ENCODE measurements at regions not wholly inside any gene's neighbourhood (a gene's known extent, or its start where the extent isn't known, plus 50 kb on each side); places are given as distances from the start of the nearest gene placed in this dataset.

GRCh38 chr3:3686907-3687648 is 112.2 kb upstream of the LRRN1 start:
- no peak overlapping the region for H3K9ac ChIP-seq (ENCODE audit: insufficient read depth in 1 of 2, low read length in 2 of 2)
- no peaks in the 10 kb centered on the region for H3K27me3 ChIP-seq (ENCODE audit: control insufficient read depth in 3 of 3, insufficient read depth in 3 of 3, low read length in 2 of 3)
- TF ChIP-seq, protein P1, sequence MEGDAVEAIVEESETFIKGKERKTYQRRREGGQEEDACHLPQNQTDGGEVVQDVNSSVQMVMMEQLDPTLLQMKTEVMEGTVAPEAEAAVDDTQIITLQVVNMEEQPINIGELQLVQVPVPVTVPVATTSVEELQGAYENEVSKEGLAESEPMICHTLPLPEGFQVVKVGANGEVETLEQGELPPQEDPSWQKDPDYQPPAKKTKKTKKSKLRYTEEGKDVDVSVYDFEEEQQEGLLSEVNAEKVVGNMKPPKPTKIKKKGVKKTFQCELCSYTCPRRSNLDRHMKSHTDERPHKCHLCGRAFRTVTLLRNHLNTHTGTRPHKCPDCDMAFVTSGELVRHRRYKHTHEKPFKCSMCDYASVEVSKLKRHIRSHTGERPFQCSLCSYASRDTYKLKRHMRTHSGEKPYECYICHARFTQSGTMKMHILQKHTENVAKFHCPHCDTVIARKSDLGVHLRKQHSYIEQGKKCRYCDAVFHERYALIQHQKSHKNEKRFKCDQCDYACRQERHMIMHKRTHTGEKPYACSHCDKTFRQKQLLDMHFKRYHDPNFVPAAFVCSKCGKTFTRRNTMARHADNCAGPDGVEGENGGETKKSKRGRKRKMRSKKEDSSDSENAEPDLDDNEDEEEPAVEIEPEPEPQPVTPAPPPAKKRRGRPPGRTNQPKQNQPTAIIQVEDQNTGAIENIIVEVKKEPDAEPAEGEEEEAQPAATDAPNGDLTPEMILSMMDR (IDR thresholded peaks at IDR 0.05; ENCODE audit: control extremely low read depth, extremely low read depth) = no peak
- H3K4me3 ChIP-seq = no peak overlapping the region
- 72 to 78% methylated on average over 3 of the region's 3 CpGs for WGBS, 2 donors
- DNase-seq = no peak
- no peaks in the 10 kb centered on the region for H3K9me3 ChIP-seq (ENCODE audit: control insufficient read depth in 4 of 4, insufficient read depth in 3 of 4, low read length in 3 of 4)
- no peaks in the 10 kb centered on the region for H3K4me1 ChIP-seq (ENCODE audit: control insufficient read depth in 5 of 5, insufficient read depth in 5 of 5, low read length in 5 of 5)
- no peaks in the 10 kb centered on the region for H3K36me3 ChIP-seq (ENCODE audit: control insufficient read depth in 4 of 4, insufficient read depth in 4 of 4, low read length in 4 of 4)
- H3K27ac ChIP-seq (ENCODE audit: low read depth in 1 of 2, low read length in 1 of 2) = no peak overlapping the region
- ATAC-seq (ENCODE audit: insufficient read depth, low FRiP score) = no peak

DNA sequence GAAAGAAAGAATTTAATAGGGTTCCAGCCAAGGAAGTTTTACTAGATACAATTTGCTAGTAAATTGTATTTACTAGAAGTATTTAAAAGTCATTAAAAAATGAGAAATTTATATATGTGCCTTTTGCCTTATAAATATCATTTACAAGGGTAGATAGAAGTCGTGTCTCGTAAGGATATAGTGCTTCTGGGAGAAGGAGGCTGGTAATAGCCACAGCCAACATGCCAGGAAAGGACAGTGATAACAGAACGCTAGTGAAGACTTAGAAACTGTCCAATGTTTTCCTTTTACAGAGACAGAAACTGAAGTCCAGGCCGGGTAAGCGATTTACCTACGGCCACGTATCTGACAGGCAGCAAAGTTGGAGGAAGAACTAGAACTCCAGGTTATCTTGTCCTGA is 113.5 kb upstream of the LRRN1 start:
- DNase-seq (no peak), ATAC-seq (ENCODE audit: insufficient read depth, low FRiP score) (no peak)
- TF ChIP-seq, protein P1 (IDR thresholded peaks at IDR 0.05; ENCODE audit: control extremely low read depth, extremely low read depth) = no peak
- Histone ChIP-seq H3K4me3 (no peak overlapping the region), H3K9ac (ENCODE audit: insufficient read depth in 1 of 2, low read length in 2 of 2) (no peak overlapping the region), H3K27ac (ENCODE audit: low read depth in 1 of 2, low read length in 1 of 2) (no peak overlapping the region), H3K9me3 (ENCODE audit: control insufficient read depth in 4 of 4, insufficient read depth in 3 of 4, low read length in 3 of 4) (no peaks in the 10 kb centered on the region), H3K27me3 (ENCODE audit: control insufficient read depth in 3 of 3, insufficient read depth in 3 of 3, low read length in 2 of 3) (no peaks in the 10 kb centered on the region), H3K4me1 (ENCODE audit: control insufficient read depth in 5 of 5, insufficient read depth in 5 of 5, low read length in 5 of 5) (no peaks in the 10 kb centered on the region), H3K36me3 (ENCODE audit: control insufficient read depth in 4 of 4, insufficient read depth in 4 of 4, low read length in 4 of 4) (no peaks in the 10 kb centered on the region)
- 87 to 89% methylated on average over 7 of the region's 7 CpGs for WGBS, 2 donors

- H3K9me3 ChIP-seq (ENCODE audit: control insufficient read depth in 4 of 4, insufficient read depth in 3 of 4, low read length in 3 of 4) = peaks cover 0 to 2% (median 0%) of the 10 kb centered on the region in 4 donors
- WGBS, 2 donors = 87 to 93% methylated on average over 1 of the region's 1 CpG
- H3K27me3 ChIP-seq (ENCODE audit: control insufficient read depth in 3 of 3, insufficient read depth in 3 of 3, low read length in 2 of 3) = no peaks in the 10 kb centered on the region
- no peak overlapping the region for H3K27ac ChIP-seq (ENCODE audit: low read depth in 1 of 2, low read length in 1 of 2)
- DNase-seq (no peak), ATAC-seq (ENCODE audit: insufficient read depth, low FRiP score) (no peak)
- no peak overlapping the region for H3K9ac ChIP-seq (ENCODE audit: insufficient read depth in 1 of 2, low read length in 2 of 2)
- H3K4me3 ChIP-seq = no peak overlapping the region
- H3K4me1 ChIP-seq (ENCODE audit: control insufficient read depth in 5 of 5, insufficient read depth in 5 of 5, low read length in 5 of 5) = no peaks in the 10 kb centered on the region
- no peaks in the 10 kb centered on the region for H3K36me3 ChIP-seq (ENCODE audit: control insufficient read depth in 4 of 4, insufficient read depth in 4 of 4, low read length in 4 of 4)
- TF ChIP-seq, protein P1 (IDR thresholded peaks at IDR 0.05; ENCODE audit: control extremely low read depth, extremely low read depth) = no peak
Measured at GRCh38 chr3:3683261-3683660, 116.0 kb upstream of the LRRN1 start.

DNA sequence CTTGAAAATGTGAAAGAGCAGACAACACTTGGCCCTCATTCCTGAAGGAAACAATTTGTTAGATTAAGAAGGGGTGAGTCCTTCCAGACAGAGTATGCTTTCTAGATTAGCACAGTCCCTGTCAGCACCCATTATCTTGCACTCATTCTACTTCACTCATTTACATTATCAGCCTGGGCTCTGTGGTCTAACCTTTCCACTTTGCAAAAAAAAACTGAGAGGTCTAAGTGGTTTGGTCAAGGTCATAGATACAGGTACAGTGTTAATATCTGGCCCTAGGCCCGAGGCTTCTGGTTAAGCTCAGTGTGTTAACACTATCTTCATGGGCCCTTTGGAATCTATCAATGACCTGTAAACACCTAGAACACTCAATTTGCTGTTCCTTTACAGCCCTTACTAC is 123.4 kb upstream of the LRRN1 start:
- Histone ChIP-seq H3K27ac (ENCODE audit: low read depth in 1 of 2, low read length in 1 of 2) (no peak overlapping the region), H3K36me3 (ENCODE audit: control insufficient read depth in 4 of 4, insufficient read depth in 4 of 4, low read length in 4 of 4) (no peaks in the 10 kb centered on the region), H3K4me1 (ENCODE audit: control insufficient read depth in 5 of 5, insufficient read depth in 5 of 5, low read length in 5 of 5) (peaks cover 0 to 4% (median 0%) of the 10 kb centered on the region in 5 donors), H3K9ac (ENCODE audit: insufficient read depth in 1 of 2, low read length in 2 of 2) (no peak overlapping the region), H3K27me3 (ENCODE audit: control insufficient read depth in 3 of 3, insufficient read depth in 3 of 3, low read length in 2 of 3) (no peaks in the 10 kb centered on the region), H3K4me3 (no peak overlapping the region), H3K9me3 (ENCODE audit: control insufficient read depth in 4 of 4, insufficient read depth in 3 of 4, low read length in 3 of 4) (peaks cover 0 to 2% (median 0%) of the 10 kb centered on the region in 4 donors)
- ATAC-seq (ENCODE audit: insufficient read depth, low FRiP score) (no peak), DNase-seq (no peak)
- TF ChIP-seq, protein P1 (IDR thresholded peaks at IDR 0.05; ENCODE audit: control extremely low read depth, extremely low read depth) = no peak
- 44 to 72% methylated on average over 1 of the region's 1 CpG for WGBS, 2 donors

Data from lung (tissue), 11 donors.